HG03045 (cell line): ENCODE measurements at regions not wholly inside any gene's neighbourhood (a gene's known extent, or its start where the extent isn't known, plus 50 kb on each side); places are given as distances from the start of the nearest gene placed in this dataset.
"Not testable (repeated sequence)": the region's sequence is repeated elsewhere in the genome, so short reads cannot be mapped to it uniquely, and the experiment has no call there.

ENCODE experiments used
- ATAC-seq: cut with Tn5 transposase; IDR thresholded peaks from one replicate; pipeline ENCODE4 v1.9.1; 2021; ENCODE audit warnings: mild to moderate bottlenecking, moderate library complexity; ENCODE audit not compliant: unreplicated experiment

DNA sequence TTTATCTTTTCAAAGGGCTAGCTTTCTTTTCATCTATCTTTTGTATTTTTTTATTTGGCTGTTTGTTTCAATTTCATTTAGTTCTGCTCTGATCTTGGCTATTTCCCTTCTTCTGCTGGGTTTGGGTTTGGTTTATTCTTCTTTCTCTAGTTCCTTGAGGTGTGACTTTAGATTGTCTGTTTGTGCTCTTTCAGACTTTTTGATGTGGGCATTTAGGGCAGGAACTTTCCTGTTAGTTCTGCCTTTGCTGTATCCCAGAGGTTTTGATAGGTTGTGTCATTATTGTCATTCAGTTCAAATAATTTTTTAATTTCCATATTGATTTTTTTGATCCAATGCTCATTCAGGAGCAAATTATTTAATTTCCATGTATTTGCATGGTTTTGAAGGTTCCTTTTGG lies 325.0 kb downstream of the PTPRC start:
- not testable (repeated sequence) for ATAC-seq

GRCh38 chr1:198966519-198966918 lies 327.7 kb downstream of the PTPRC start:
- ATAC-seq, result no peak

DNA sequence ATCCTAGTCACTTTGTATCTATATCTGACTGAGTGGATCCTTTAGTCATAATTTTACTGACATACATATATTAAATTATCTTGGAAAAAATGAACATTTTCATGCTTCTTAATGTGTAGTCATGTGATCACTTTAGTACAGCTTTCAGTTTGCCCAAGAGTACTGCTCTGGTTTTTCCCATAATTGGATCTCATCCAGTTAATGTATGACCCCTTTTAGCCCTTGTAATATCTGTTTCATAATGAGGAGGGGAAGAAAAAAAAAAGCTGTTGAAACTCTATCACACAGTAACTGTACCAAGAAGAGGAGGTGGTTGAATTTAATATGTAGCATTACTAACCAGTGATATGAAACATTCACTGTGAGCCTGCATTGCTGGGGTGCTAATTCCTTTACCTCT lies 328.7 kb downstream of the PTPRC start:
- ATAC-seq, result no peak

DNA sequence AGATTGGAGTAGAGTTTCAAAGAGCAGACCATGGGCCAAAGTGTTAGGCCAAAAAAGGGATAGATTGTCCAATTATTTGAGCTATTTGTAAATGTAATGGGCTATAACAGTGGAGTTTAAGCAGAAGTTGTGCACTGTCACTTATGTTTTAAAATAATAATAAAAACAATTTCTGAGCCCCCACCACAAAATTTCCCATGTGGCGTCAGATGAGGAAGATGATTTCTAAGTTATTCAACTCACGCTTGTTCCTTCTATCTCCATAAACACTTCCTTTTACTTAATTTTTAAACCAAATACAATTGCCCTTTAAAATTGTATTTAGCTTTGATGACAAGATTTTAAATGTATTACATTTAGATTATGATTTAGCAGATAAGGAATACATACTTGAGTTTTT lies 330.0 kb downstream of the PTPRC start:
- no peak for ATAC-seq

GRCh38 chr1:198969981-198970380 lies 331.1 kb downstream of the PTPRC start:
- no peak for ATAC-seq

- no peak for ATAC-seq
These were observed 332.1 kb downstream of the PTPRC start for GRCh38 chr1:198970916-198971315.

DNA sequence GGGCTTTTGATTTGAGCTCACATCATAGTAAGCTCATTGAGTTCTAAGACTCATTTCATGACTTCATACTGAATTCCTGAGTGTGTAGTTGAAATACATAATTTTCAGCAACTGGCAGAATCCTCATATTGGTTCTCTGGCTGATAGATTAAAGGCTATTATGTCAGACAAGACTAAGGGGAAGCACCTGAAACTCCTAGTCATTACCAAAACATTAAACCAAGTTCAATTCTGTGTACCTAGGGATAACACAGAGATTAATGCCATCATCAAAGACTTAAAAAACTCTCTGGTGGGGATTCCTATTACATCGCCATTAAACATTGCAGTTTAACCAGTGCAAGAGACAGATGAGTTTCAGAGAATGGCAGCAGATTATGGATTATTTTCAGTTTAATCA lies 339.1 kb downstream of the PTPRC start:
- no peak for ATAC-seq

- no peak for ATAC-seq
These were observed 339.7 kb downstream of the PTPRC start for GRCh38 chr1:198978523-198978922.

DNA sequence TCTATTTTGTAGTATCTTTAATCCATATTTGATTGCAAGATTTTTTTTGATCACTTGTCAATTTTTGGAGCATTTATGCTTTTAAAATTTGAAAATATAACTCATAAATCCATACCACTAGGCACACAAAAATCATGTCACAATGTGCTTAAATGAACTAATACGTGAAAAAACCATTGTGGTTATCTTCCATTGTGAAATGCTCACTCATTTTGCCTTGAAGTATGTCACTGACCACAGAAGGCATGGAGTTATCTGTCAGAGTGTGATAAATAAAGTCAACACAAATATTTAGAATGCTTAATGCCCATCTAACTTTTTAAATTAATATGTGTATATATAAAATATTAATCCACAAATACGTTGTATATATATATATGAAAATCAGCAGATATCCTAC lies 347.2 kb downstream of the PTPRC start:
- no peak for ATAC-seq

DNA sequence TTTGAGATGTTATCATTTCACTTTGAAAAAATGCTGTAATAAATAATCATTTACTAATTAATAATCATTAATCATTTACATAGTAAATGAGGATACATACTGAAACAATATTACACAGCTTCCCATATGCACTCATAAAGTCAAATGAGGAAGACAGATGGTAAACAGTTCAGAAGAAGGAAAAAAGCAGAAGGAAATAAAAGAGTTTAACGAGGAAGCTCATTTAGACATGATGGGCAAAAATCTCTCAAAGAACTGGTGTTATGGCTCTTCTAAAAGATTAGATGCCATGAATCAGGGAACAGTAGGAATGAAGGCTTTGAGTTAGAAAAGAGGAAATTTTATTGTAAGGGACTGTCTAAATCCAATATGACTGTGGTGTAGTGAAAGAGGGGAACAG lies 347.6 kb downstream of the PTPRC start:
- ATAC-seq, result no peak

DNA sequence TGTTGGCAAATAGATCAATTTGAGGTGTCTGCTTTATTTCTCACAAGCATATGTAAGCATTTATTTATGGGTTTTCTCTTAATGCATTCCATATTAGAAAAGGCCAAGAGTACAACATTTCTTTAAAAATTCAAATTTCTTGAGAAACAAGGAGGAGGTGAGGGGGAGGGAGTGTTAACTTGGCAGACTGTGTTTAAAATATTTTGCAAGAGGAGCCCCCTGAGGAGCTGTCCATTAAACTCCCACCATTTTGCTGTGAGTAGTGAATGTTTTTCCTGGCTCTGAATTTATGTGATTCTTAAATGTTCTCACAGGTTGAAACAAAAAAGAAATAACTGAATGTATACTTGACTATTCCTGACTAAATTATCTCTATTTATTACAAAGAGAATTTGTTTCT lies 363.8 kb downstream of the PTPRC start:
- ATAC-seq, result no peak

GRCh38 chr1:199007423-199007822 lies 368.6 kb downstream of the PTPRC start:
- ATAC-seq, result no peak

- ATAC-seq, result peak; percentile 61
These were observed 370.6 kb downstream of the PTPRC start for GRCh38 chr1:199009447-199009846.

GRCh38 chr1:199010492-199010891 lies 371.7 kb downstream of the PTPRC start:
- ATAC-seq, result no peak

DNA sequence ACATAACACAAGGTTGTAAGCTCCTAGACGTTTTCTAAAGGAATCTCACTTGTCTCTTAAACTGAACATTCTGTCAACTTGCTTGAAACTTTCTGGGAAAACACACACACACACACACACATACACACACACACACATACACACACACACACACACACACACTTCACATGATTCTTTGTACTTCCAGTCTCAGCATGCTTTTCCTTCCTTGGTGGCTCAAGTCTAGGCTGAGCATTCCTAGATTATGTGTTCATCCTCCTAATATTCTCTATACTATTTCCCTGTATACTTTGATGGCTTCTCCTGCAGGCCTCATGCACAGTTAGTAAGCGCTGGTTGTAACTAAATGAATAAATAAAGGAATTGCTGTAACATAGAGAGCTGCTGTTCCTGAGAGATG lies 372.1 kb downstream of the PTPRC start:
- no peak for ATAC-seq

- no peak for ATAC-seq
These were observed 377.0 kb downstream of the PTPRC start for GRCh38 chr1:199015799-199016198.

- no peak for ATAC-seq
These were observed 379.8 kb downstream of the PTPRC start for GRCh38 chr1:199018471-199019135.

DNA sequence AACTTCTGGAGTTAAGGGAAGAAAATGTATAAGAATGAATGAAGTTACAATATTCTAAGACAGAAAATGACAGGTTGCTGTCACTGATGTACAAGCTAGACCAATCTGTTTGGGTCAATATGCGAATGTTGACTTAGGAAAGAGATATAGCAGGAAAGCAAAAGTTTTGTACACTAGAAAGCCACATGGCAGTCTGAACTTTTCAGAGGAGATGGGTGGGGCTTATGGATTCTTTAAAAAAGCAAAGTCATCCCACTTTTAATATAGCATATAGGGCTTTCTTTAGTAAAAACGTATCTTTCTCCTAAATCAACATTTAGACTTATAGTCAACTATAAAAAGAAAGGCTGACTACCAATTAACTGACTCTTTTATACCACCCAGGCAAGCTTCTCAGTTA lies 381.2 kb downstream of the PTPRC start:
- no peak for ATAC-seq

DNA sequence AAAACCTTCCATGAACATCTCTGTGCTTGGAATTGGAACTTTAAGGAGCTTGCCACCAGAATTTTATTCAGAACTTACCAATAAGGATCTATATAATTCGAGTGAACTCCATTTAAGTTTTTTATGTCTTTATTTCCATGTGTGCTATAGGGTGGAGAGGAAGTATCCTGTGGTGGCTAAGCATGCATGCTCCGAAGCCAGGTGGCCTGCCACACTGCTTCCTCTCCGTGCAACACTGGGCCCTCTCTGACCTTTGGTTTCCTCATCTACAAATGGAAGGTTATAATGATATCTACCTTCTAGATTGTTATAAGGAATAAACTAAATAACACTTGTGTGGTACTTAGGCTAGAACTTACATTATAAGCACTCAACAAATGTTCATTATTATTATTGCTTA lies 382.1 kb downstream of the PTPRC start:
- no peak for ATAC-seq

DNA sequence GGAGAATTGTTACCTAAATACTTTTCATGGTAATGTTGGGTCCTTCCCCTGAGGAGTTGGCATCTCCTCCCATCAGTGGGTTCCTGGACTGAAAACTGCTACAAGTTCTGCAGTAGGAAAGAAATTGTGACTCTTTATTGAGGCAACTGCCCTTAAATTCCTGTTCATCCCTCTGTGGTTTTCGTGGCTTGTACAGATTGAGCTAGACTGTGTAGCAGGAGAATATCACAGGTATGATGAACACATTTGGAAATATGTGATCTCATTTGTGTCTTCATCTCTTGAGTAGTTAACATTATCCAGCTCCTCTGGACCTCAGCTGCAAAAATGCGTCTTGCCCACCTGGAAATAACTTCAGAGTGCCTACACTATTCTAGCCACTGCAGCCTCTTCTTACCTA lies 390.6 kb downstream of the PTPRC start:
- ATAC-seq, result no peak

GRCh38 chr1:199029855-199030254 lies 391.0 kb downstream of the PTPRC start:
- no peak for ATAC-seq

DNA sequence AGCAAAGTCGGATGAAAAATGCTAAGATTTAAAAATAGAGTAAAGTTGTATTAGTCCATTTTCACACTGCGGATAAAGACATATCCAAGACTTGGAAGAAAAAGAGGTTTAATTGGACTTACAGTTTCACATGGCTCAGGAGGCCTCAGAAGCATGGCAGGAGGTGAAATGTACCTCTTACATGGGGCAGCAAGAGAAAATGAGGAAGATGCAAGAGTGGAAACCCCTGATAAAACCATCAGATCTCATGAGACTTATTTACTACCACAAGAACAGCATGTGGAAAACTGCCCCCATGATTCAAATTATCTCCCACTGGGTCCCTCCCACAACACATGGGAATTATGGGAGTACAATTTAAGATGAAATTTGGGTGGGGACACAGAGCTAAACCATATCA lies 391.7 kb downstream of the PTPRC start:
- ATAC-seq, result not testable (repeated sequence)

- ATAC-seq, result not testable (repeated sequence)
These were observed 392.3 kb downstream of the PTPRC start for GRCh38 chr1:199031170-199031569.
